T-helper 17 cell (primary cell): ENCODE measurements at regions not wholly inside any gene's neighbourhood (a gene's known extent, or its start where the extent isn't known, plus 50 kb on each side); places are given as distances from the start of the nearest gene placed in this dataset.
A peak's percentile ranks its signal among the peaks of the same experiment; 100 is the strongest.

Experiments used
- ATAC-seq: fragments of 150-1000 bp; cut with Tn5 transposase; 2 replicates; pipeline ENCODE4 v1.10.0; 2021; ENCODE audit warnings: mild to moderate bottlenecking, moderate library complexity
- DNase-seq, 3 donors: peaks; one replicate each; pipeline versions ENCODE4 v3.0.0 to v3.0.0-alpha.2; 2020 to 2021
- H3K9me3 ChIP-seq: one replicate; pipeline ENCODE4 v1.7.0; 2013; ENCODE audit warnings: low read length, mild to moderate bottlenecking; ENCODE audit not compliant: control insufficient read depth, poor library complexity, severe bottlenecking
- H3K27ac Mint-ChIP-seq: one replicate; pipeline ENCODE4 v1.8.0; 2022; ENCODE audit warnings: mild to moderate bottlenecking, moderate library complexity, mixed read lengths
- H3K27me3 Mint-ChIP-seq: one replicate; pipeline ENCODE4 v1.8.0; 2022; ENCODE audit warnings: mixed read lengths
- H3K36me3 Mint-ChIP-seq: one replicate; pipeline ENCODE4 v1.8.0; 2022; ENCODE audit warnings: low read depth, mixed read lengths
- H3K4me1 Mint-ChIP-seq: one replicate; pipeline ENCODE4 v1.8.0; 2022; ENCODE audit warnings: mild to moderate bottlenecking, mixed read lengths
- H3K4me3 Mint-ChIP-seq: one replicate; pipeline ENCODE4 v1.8.0; 2022; ENCODE audit warnings: mild to moderate bottlenecking, moderate library complexity, mixed read lengths

- no peaks in the 10 kb centered on the region for H3K36me3 Mint-ChIP-seq
- ATAC-seq: no peak
- H3K4me1 Mint-ChIP-seq: peaks cover 10% of the 10 kb centered on the region
These were observed 164.4 kb downstream of the CAND1 start for GRCh38 chr12:67433385-67434175.

GRCh38 chr12:67434671-67435370 is 165.7 kb downstream of the CAND1 start:
- no peak for DNase-seq
- H3K27ac Mint-ChIP-seq: no peak overlapping the region
- H3K9me3 ChIP-seq: no peaks in the 10 kb centered on the region
- no peaks in the 10 kb centered on the region for H3K27me3 Mint-ChIP-seq
- ATAC-seq: no peak
- H3K4me1 Mint-ChIP-seq: peaks cover 10% of the 10 kb centered on the region
- no peak overlapping the region for H3K4me3 Mint-ChIP-seq
- H3K36me3 Mint-ChIP-seq: no peaks in the 10 kb centered on the region

More at GRCh38 chr12:67433385-67434175, 164.4 kb downstream of the CAND1 start:
- Mint-ChIP-seq H3K27ac (no peak overlapping the region), H3K4me3 (no peak overlapping the region), H3K27me3 (peaks cover 7% of the 10 kb centered on the region)
- no peaks in the 10 kb centered on the region for H3K9me3 ChIP-seq
- DNase-seq: no peak

- Mint-ChIP-seq H3K36me3 (no peaks in the 10 kb centered on the region), H3K27me3 (no peaks in the 10 kb centered on the region), H3K4me1 (peaks cover 12% of the 10 kb centered on the region), H3K27ac (no peak overlapping the region), H3K4me3 (no peak overlapping the region)
- DNase-seq (no peak), ATAC-seq (no peak)
- no peaks in the 10 kb centered on the region for H3K9me3 ChIP-seq
These were observed 167.1 kb downstream of the CAND1 start for GRCh38 chr12:67436230-67436629.

DNA sequence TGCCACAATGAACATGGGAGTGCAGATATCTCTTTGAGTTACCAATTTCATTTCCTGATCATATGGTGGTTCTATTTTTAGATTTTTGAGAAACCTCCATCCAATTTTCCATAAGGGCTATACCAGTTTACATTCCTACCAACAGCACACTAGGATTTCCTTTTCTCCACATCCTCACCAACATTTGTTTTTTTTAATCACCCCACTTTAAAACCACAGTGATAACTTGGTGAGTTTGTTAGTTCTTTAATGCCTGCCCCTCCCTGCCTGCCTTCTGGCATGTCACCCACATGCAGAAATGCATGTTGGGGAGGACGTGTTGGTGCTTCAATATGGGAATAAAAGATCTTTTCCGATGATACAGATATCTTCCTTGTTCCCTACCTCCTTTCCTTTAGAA is 167.9 kb downstream of the CAND1 start:
- H3K27ac Mint-ChIP-seq: no peak overlapping the region
- ATAC-seq (no peak), DNase-seq (no peak)
- peaks cover 19% of the 10 kb centered on the region for H3K4me1 Mint-ChIP-seq
- no peak overlapping the region for H3K4me3 Mint-ChIP-seq
- H3K27me3 Mint-ChIP-seq: no peaks in the 10 kb centered on the region
- H3K36me3 Mint-ChIP-seq: no peaks in the 10 kb centered on the region
- H3K9me3 ChIP-seq: no peaks in the 10 kb centered on the region

DNA sequence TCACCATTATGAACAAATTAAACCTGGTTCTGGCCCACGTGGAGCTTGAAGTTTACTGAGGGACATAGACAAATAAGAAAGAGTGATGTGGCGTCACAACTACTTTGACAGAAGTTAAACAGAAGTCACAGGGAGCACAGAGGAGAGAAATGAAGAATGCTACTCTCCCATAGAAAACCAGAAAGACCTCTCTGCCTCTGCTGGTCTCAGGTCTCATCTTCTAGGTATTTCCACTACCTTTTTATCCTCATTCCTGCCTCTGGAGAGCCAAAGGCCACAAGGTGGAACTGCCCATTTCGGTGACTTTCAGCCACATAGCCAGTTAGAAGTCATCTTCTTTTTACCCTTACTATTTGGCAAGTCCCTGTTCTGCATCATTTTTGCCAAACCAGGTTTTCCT is 170.5 kb downstream of the CAND1 start:
- DNase-seq: no peak
- Mint-ChIP-seq H3K4me3 (no peak overlapping the region), H3K27ac (no peak overlapping the region), H3K36me3 (no peaks in the 10 kb centered on the region), H3K4me1 (peaks cover 23% of the 10 kb centered on the region), H3K27me3 (no peaks in the 10 kb centered on the region)
- no peaks in the 10 kb centered on the region for H3K9me3 ChIP-seq
- no peak for ATAC-seq

GRCh38 chr12:67441736-67442346 is 172.7 kb downstream of the CAND1 start:
- Mint-ChIP-seq H3K4me1 (peaks cover 24% of the 10 kb centered on the region), H3K36me3 (no peaks in the 10 kb centered on the region), H3K27ac (peak overlapping the region; percentile 75), H3K4me3 (peak overlapping the region; percentile 46), H3K27me3 (peaks cover 6% of the 10 kb centered on the region)
- no peaks in the 10 kb centered on the region for H3K9me3 ChIP-seq
- ATAC-seq: peak; percentile 96
- peak; percentile 41 to 66 (median 43) for DNase-seq

- H3K36me3 Mint-ChIP-seq: peaks cover 2% of the 10 kb centered on the region
- peak overlapping the region; percentile 75 for H3K27ac Mint-ChIP-seq
- H3K27me3 Mint-ChIP-seq: peaks cover 6% of the 10 kb centered on the region
These were observed 173.2 kb downstream of the CAND1 start for GRCh38 chr12:67442347-67442841.

GRCh38 chr12:67442896-67443295 is 173.7 kb downstream of the CAND1 start:
- Mint-ChIP-seq H3K4me1 (peaks cover 21% of the 10 kb centered on the region), H3K27me3 (peaks cover 6% of the 10 kb centered on the region), H3K4me3 (no peak overlapping the region), H3K36me3 (peaks cover 4% of the 10 kb centered on the region), H3K27ac (no peak overlapping the region)
- ATAC-seq (no peak), DNase-seq (no peak)
- H3K9me3 ChIP-seq: no peaks in the 10 kb centered on the region

More at GRCh38 chr12:67442347-67442841, 173.2 kb downstream of the CAND1 start:
- H3K9me3 ChIP-seq: no peaks in the 10 kb centered on the region
- no peak for ATAC-seq
- Mint-ChIP-seq H3K4me3 (no peak overlapping the region), H3K4me1 (peaks cover 20% of the 10 kb centered on the region)
- no peak for DNase-seq

- H3K4me3 Mint-ChIP-seq: no peak overlapping the region
- H3K27ac Mint-ChIP-seq: no peak overlapping the region
- peaks cover 6% of the 10 kb centered on the region for H3K27me3 Mint-ChIP-seq
- H3K9me3 ChIP-seq: no peaks in the 10 kb centered on the region
- no peak for ATAC-seq
- peaks cover 28% of the 10 kb centered on the region for H3K4me1 Mint-ChIP-seq
- no peak for DNase-seq
- H3K36me3 Mint-ChIP-seq: peaks cover 4% of the 10 kb centered on the region
These were observed 175.4 kb downstream of the CAND1 start for GRCh38 chr12:67444542-67444941.

- Mint-ChIP-seq H3K36me3 (peaks cover 4% of the 10 kb centered on the region), H3K27ac (no peak overlapping the region), H3K27me3 (peaks cover 6% of the 10 kb centered on the region), H3K4me1 (peaks cover 34% of the 10 kb centered on the region), H3K4me3 (no peak overlapping the region)
- no peaks in the 10 kb centered on the region for H3K9me3 ChIP-seq
- DNase-seq (no peak), ATAC-seq (no peak)
These were observed 177.6 kb downstream of the CAND1 start for GRCh38 chr12:67446716-67447115.

GRCh38 chr12:67447180-67447579 is 178.0 kb downstream of the CAND1 start:
- peaks cover 37% of the 10 kb centered on the region for H3K4me1 Mint-ChIP-seq
- ATAC-seq: no peak
- no peak overlapping the region for H3K4me3 Mint-ChIP-seq
- no peak overlapping the region for H3K27ac Mint-ChIP-seq
- H3K36me3 Mint-ChIP-seq: peaks cover 4% of the 10 kb centered on the region
- DNase-seq: no peak
- H3K27me3 Mint-ChIP-seq: peaks cover 6% of the 10 kb centered on the region
- H3K9me3 ChIP-seq: no peaks in the 10 kb centered on the region

DNA sequence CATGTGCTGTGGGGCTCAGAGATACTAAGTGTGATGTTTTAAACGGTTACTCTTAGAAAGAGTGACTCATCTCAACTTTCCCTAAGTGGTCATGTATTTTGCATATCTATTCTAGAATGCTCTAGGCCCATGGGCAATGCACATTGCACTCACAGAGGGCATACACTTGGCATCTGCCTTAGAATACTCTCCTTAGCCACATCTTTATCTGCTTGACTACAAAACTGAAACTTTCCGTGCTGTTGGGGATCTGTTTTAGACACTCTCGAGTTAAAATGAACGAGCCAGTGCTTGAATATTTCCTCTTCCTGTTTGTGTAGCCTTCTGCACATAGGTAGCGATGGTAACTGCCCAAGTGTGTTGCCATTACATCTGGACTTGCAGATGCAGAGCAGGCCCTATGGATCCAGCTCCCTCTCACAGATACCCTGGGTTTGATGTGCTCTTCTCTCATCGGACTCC is 180.5 kb downstream of the CAND1 start:
- H3K27me3 Mint-ChIP-seq: peaks cover 6% of the 10 kb centered on the region
- peak; percentile 65 for ATAC-seq
- H3K4me3 Mint-ChIP-seq: peak overlapping the region; percentile 43
- peak overlapping the region; percentile 80 for H3K27ac Mint-ChIP-seq
- no peak for DNase-seq
- H3K36me3 Mint-ChIP-seq: peaks cover 6% of the 10 kb centered on the region
- no peaks in the 10 kb centered on the region for H3K9me3 ChIP-seq
- peaks cover 40% of the 10 kb centered on the region for H3K4me1 Mint-ChIP-seq

DNA sequence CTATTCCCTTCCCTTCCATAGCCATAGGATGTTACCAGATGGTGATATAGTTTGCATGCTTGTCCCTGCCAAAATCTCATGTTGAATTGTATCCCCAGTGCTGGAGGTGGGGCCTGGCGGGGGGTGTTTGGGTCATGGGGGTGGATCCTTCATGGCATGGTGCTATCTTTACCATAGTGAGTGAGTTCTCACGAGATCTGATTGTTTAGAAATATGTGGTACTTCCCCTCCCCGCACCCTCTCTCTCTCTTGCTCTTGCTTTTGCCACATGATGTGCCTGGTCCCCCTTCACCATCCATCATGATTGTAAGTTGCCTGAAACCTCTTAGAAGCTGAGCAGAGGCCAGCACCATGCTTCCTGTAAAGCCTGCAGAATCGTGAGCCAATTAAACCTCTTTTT is 181.3 kb downstream of the CAND1 start:
- H3K27ac Mint-ChIP-seq: peak overlapping the region; percentile 80
- no peaks in the 10 kb centered on the region for H3K9me3 ChIP-seq
- H3K36me3 Mint-ChIP-seq: peaks cover 6% of the 10 kb centered on the region
- H3K27me3 Mint-ChIP-seq: peaks cover 6% of the 10 kb centered on the region
- no peak for DNase-seq
- peaks cover 40% of the 10 kb centered on the region for H3K4me1 Mint-ChIP-seq
- ATAC-seq: no peak
- peak overlapping the region; percentile 43 for H3K4me3 Mint-ChIP-seq
